ENCODE measurements at regions not wholly inside any gene's neighbourhood (a gene's known extent, or its start where the extent isn't known, plus 50 kb on each side); places are given as distances from the start of the nearest gene placed in this dataset.
"Not testable (repeated sequence)": the region's sequence is repeated elsewhere in the genome, so short reads cannot be mapped to it uniquely, and the experiment has no call there.

- no peak for FAIRE-seq
- 70 to 80% methylated on average over 36 of the region's 36 CpGs for WGBS, 2 donors
- no peak for ATAC-seq
- intact Hi-C loops (cut with DNase I): no loop called here
- no peak overlapping the region for H3K4me3 ChIP-seq
- H3K36me3 ChIP-seq: no peaks in the 10 kb centered on the region
- peak in 1 of 6 donors; percentile 34 for DNase-seq
- no peak for TF ChIP-seq CTCF (IDR thresholded peaks at IDR 0.05)
- no peaks in the 10 kb centered on the region for H3K27me3 ChIP-seq
- H3K9me3 ChIP-seq: no peaks in the 10 kb centered on the region
- no peak overlapping the region for H3K27ac ChIP-seq
- no peaks in the 10 kb centered on the region for H3K4me1 ChIP-seq
Observed at GRCh38 chr9:134547161-134548100, 94.2 kb upstream of the COL5A1 start.

- 72 to 76% methylated on average over 8 of the region's 8 CpGs for WGBS, 2 donors
Observed at GRCh38 chr9:134548185-134548584, 93.4 kb upstream of the COL5A1 start.

DNA sequence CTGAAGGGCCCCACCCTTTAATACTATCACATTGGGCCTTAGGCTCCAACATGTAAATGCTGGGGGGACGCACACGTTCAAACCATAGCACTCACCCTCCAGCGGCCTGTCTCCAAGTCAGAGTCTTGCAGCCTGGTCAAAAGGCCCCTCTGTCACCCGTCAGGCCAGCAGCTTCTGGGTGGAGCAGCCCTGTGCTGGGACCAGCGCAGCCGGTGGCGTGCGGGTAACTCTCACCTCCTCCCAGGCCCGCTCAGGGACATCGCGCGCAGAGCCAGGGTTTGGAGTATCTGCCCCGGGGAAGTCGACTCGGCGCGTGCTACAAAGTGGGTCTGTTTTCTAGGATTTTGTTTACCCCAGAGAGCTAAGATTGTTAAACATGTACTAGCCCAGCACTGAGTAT, 93.0 kb upstream of the COL5A1 start:
- no peak for TF ChIP-seq CTCF (IDR thresholded peaks at IDR 0.05)
- Histone ChIP-seq H3K27me3 (no peaks in the 10 kb centered on the region), H3K4me3 (no peak overlapping the region), H3K9me3 (no peaks in the 10 kb centered on the region), H3K36me3 (no peaks in the 10 kb centered on the region), H3K4me1 (no peaks in the 10 kb centered on the region), H3K27ac (no peak overlapping the region)
- ATAC-seq (no peak), DNase-seq (peak in 1 of 6 donors; percentile 30), FAIRE-seq (no peak)
- 77 to 86% methylated on average over 17 of the region's 17 CpGs for WGBS, 2 donors
- intact Hi-C loops (cut with DNase I): no loop called here

More at GRCh38 chr9:134548185-134548584, 93.4 kb upstream of the COL5A1 start:
- H3K27ac ChIP-seq: no peak overlapping the region
- no peaks in the 10 kb centered on the region for H3K4me1 ChIP-seq
- ATAC-seq (no peak), DNase-seq (peak in 1 of 6 donors; percentile 28), FAIRE-seq (no peak)
- no peak overlapping the region for H3K4me3 ChIP-seq
- intact Hi-C loops (cut with DNase I): no loop called here
- no peaks in the 10 kb centered on the region for H3K27me3 ChIP-seq
- H3K9me3 ChIP-seq: no peaks in the 10 kb centered on the region
- no peak for TF ChIP-seq CTCF (IDR thresholded peaks at IDR 0.05)
- no peaks in the 10 kb centered on the region for H3K36me3 ChIP-seq

- H3K36me3 ChIP-seq: no peaks in the 10 kb centered on the region
- no peaks in the 10 kb centered on the region for H3K9me3 ChIP-seq
- no peak overlapping the region for H3K27ac ChIP-seq
- TF ChIP-seq CTCF (IDR thresholded peaks at IDR 0.05): no peak
- no peak overlapping the region for H3K4me3 ChIP-seq
- intact Hi-C loops (cut with DNase I): no loop called here
- ATAC-seq: no peak
- 65 to 80% methylated on average over 13 of the region's 13 CpGs for WGBS, 2 donors
- H3K27me3 ChIP-seq: no peaks in the 10 kb centered on the region
- DNase-seq: peak in 1 of 6 donors; percentile 30
- H3K4me1 ChIP-seq: no peaks in the 10 kb centered on the region
- FAIRE-seq: no peak
Observed at GRCh38 chr9:134549336-134549735, 92.3 kb upstream of the COL5A1 start.

GRCh38 chr9:134550081-134550480, 91.5 kb upstream of the COL5A1 start:
- DNase-seq: peak in 1 of 6 donors; percentile 13
- intact Hi-C loops (cut with DNase I); H3K4me1 ChIP-seq; H3K27ac ChIP-seq; FAIRE-seq; H3K4me3 ChIP-seq; ATAC-seq; H3K27me3 ChIP-seq; H3K36me3 ChIP-seq; H3K9me3 ChIP-seq: not testable (repeated sequence)
- WGBS, 2 donors: 99 to 100% methylated on average over 1 to 7 of the region's 7 CpGs

Measured in pancreas (tissue), 10 donors.